IPS-NIHi11 (cell line): ENCODE measurements at regions not wholly inside any gene's neighbourhood (a gene's known extent, or its start where the extent isn't known, plus 50 kb on each side); places are given as distances from the start of the nearest gene placed in this dataset.
"Not testable (repeated sequence)": the region's sequence is repeated elsewhere in the genome, so short reads cannot be mapped to it uniquely, and the experiment has no call there.

Source experiments
- DNase-seq: peaks from one replicate; pipeline ENCODE4 v3.0.0; 2012; ENCODE audit warnings: mixed read lengths, low spot score

DNA sequence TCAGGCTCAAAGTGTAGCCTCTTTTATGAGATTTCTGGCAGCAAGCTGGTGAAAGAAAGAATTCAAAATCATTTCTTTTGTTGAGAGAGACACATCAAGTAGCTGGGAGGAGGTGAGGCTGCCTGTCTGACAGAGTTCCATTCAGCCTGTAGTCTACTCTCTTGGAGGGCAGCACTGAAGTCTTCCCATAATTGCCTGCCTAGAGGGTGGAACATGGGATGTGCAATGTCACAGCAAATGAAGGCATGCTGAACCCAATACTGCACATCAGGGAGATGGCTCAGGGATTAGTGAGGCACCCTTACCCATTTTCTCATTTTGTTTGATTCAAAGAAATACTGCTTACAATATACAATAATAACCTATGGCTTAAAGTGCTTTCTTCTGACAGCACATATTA is 475.7 kb downstream of the TMEM232 start:
- no peak for DNase-seq

GRCh38 chr5:110251366-110251765 is 475.1 kb downstream of the TMEM232 start:
- DNase-seq, result no peak

DNA sequence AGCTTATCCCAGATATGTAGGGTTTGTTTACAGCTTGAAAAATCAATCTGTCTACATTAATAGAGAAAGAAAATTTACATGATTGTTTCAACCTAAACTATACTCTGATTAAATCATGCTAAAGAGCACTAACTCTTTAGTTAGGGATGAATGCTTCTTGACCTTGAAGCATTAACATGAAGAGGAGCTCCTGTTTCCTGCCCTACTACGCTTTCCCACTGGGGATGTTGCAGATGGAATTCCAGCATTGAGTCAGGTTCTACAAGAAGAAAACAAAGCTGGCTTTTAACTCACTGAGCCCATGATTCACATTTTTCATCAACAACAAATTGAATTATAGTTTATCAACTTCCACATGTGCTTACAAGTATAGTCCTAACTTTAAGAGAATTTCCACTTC is 471.3 kb downstream of the TMEM232 start:
- DNase-seq, result no peak

- DNase-seq, result no peak
Measured at GRCh38 chr5:110256298-110256697, 470.2 kb downstream of the TMEM232 start.

DNA sequence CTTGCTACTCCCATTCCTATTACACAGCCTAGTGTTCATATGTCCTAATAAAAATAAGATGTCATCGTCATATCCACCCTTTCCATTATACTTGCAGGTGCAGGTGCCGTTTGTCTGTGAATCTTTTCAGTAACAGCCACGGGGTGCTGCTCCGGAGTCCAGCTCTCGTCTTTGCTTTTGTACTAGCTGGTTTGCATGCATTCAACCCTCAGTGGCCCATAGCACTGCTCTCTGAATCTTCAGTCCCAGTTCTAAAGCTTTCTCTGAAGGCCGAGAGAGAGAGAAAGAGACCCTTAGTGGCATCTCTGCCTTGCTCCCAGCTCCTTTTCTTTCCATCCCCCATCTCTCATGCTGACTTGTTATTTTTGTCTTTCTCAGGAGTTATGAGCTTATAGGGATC is 468.5 kb downstream of the TMEM232 start:
- no peak for DNase-seq

- no peak for DNase-seq
Measured at GRCh38 chr5:110258460-110259216, 467.8 kb downstream of the TMEM232 start.

GRCh38 chr5:110262749-110263148 is 463.7 kb downstream of the TMEM232 start:
- no peak for DNase-seq

- DNase-seq, result no peak
Measured at GRCh38 chr5:110264661-110265060, 461.8 kb downstream of the TMEM232 start.

DNA sequence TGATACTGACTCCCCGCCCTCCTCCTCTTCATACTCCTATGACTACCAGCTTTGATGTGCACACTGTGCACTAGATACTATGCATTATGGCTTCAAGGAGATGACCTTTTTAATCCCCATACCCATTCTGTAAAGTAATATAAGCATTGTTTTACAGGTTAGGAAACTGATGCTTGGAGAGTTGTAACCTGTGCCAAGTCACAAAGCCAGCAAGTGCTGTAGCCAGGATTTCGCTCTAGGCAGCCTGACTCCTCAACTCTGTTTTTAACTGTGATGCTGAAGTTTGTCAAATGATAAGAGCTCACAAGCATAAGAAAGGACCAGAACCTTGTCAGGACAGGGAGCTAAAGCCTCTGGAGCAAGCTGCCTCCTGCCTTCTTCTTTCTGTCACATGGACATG is 461.3 kb downstream of the TMEM232 start:
- no peak for DNase-seq

GRCh38 chr5:110267714-110268113 is 458.8 kb downstream of the TMEM232 start:
- peak; percentile 28 for DNase-seq

DNA sequence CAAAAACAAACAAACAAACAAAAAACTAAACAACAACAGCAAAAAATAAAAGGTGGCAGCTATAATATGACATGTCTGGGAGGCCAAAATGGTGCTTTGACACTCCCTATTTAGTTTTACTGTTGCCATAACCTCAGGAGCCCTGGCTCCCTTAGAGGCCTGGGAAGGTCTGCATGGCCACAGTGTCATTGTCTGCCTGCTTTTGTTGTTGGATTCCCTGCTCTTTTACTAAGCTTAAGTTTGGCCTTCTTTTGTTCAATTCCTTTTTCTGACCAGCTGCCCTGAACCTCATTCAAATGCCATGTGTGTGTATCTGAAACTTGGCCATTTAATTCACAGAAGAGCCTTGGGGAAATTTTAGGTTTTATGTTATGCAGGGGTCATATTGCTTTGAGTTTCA is 458.2 kb downstream of the TMEM232 start:
- no peak for DNase-seq

DNA sequence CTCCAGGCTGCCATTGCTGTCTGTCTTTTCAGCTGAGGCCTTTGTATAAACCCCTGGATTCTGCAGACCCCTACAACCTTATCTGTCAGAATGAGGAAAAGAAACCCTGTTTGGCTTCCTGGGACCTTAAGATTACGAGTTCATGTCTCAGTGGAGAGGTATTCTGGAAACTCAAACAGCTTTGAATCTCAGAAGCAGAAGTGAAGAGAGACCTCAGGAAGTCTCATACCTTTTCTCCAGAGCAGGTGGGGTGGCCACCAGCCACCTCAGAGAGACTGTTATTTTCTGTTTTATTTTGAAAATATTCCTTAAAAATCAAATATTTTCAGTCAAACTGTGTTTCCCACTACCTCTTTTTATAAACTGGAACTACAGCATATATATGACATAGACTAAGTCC is 457.5 kb downstream of the TMEM232 start:
- DNase-seq, result no peak

DNA sequence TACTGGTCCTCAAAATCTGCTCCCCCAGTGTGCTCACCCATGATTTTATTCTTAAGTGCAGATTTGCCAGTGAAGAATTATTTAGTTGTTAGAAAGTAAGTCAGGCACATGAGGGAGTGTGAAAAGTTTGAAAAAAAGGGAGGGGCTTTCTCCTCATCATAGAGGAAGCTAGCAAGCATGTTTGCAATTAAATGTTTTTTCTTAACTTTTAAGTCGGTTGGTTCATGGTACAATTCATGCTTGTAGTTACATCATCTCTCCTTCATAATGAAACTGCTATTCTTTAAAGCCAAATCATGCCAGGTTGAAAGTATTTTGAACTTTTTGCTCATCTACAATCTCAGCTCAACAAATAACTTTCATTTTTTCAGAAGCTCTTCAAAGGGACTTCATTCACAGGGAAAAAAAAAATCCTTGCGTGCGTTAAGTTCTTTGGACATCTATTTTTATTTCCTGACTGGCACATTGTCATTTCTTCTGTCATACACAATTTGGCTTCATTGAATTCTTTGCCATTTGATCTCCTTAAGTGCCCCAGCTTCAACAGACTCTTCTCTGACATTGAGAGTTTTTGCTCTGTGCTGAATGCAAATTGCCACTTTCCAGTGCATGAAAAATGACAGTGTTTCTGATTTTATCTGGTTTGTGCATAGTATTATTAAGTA is 456.9 kb downstream of the TMEM232 start:
- no peak for DNase-seq

- no peak for DNase-seq
Measured at GRCh38 chr5:110275878-110276277, 450.6 kb downstream of the TMEM232 start.

- DNase-seq, result not testable (repeated sequence)
Measured at GRCh38 chr5:110278449-110278848, 448.0 kb downstream of the TMEM232 start.

- DNase-seq, result not testable (repeated sequence)
Measured at GRCh38 chr5:110284121-110284520, 442.4 kb downstream of the TMEM232 start.

DNA sequence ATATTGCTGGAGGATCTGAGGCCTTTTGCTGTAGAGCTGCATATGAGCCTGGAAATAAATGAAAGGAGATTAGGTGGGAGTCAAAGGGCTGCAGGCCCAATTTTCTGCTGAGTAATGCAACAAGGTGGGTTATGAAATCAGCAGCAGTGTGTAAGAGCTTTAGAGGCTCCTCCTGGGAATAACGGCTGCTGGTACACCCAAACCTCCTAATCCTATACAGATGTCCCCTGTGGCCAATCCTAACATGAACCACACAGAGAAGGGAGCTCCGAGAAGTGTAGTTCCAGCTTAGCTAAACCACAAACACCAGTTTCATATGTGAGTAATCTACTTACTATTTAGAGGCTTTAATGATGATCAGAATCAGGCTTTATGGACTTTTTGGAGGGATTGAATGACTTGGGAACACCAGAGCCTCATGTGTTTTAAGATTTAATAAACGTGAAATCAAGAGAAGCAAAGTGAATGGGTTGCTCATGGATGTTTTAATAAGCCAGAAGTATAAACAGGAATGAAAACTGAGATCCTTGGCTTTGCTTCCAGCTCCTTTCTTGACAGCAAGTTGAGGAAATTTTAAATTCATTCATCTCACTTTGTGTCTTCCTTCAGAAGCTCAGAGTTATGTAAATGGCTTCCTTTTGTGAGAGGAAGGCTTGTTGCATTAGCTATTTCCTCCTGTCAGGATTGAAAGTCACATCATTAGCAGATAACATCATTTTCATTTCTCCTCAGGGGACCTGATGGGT is 437.5 kb downstream of the TMEM232 start:
- DNase-seq, result no peak

GRCh38 chr5:110289512-110289810 is 437.0 kb downstream of the TMEM232 start:
- no peak for DNase-seq

DNA sequence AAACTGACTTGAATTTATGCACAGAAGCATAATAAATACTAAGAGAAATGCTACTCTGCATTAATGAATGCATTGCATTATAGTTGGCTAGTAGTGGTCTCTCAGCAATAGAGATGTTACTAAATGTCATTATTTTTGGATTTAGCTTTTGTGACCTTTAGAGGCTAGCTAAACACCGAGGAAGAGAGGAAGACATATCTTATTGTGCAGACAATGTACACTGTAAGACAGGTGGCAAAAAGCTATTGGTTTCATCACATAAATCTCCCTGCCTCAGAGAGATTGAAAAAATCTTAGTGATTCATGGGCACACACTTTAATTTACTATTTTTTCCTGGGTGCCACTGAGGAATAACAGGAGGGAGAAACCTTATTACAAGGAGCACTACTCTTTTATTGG is 435.9 kb downstream of the TMEM232 start:
- DNase-seq, result no peak

- DNase-seq, result no peak
Measured at GRCh38 chr5:110294281-110294680, 432.2 kb downstream of the TMEM232 start.

DNA sequence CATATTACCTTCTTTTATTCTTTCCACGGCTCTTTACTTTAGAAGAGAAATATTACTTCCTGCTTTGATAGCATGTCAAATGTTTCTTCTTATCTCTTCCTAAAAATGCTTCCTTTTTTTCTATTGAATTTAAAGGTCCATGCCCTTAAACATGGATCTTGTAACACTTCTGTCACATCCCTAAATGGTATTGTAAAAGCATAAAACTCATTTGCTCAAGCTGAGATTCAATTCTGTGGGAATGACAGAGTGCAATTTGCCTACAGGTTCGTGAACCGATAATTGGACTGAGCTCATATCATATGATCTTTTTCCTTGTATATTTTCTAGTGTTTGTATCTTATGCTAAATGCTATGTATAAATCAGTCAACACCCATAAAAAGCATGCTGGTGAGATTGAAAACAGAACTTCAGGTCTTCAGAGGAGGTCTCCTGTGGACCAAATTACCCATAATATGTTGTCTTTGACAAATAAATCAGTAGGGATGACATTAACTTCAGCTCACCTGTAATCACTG is 429.3 kb downstream of the TMEM232 start:
- no peak for DNase-seq

- DNase-seq, result no peak
Measured at GRCh38 chr5:110304176-110304575, 422.3 kb downstream of the TMEM232 start.

DNA sequence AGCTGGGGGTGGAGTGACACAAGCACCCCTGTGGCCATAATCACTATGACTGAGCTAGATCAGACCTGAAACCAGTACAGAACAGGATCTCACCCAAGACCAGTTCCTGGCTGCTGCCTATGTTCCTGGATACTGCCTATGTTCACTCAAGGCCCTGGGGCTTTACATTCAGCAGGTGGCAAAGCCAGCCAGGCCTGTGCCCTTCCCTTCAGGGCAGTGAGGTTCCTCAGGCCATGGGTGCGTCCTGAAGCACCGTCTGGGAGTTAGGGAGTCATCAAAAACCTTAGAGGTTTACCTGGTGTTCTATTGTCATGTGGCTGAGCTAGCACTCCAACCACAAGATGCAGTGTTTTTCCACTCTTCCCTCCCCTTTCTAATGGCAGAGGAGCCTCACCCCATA is 419.8 kb downstream of the TMEM232 start:
- no peak for DNase-seq
